Smooth muscle cell (in vitro differentiated cells): ENCODE measurements at regions not wholly inside any gene's neighbourhood (a gene's known extent, or its start where the extent isn't known, plus 50 kb on each side); places are given as distances from the start of the nearest gene placed in this dataset.

ENCODE experiments used
- DNase-seq: peaks from one replicate; lab custom pipeline; 2025; ENCODE audit not compliant: unreplicated experiment; lab: John Stamatoyannopoulos, UW
- H2AFZ ChIP-seq: fragments of 200-600 bp; sonication (generic); 2 replicates; pipeline ENCODE4 v1.6.0; 2016; ENCODE audit warnings: antibody characterized with exemption, low read depth, mild to moderate bottlenecking
- H3F3A ChIP-seq: fragments of 200-600 bp; sonication (generic); 2 replicates; pipeline ENCODE4 v1.6.0; 2017; ENCODE audit warnings: antibody characterized with exemption, low read depth
- H3K27ac ChIP-seq: fragments of 200-600 bp; sonication (generic); 2 replicates; pipeline ENCODE4 v1.5.1; 2016; ENCODE audit warnings: low read depth, mild to moderate bottlenecking
- H3K27me3 ChIP-seq: fragments of 200-600 bp; sonication (generic); 2 replicates; pipeline ENCODE4 v1.6.1; 2016; ENCODE audit warnings: low read depth, mild to moderate bottlenecking
- H3K36me3 ChIP-seq: fragments of 200-600 bp; sonication (generic); 2 replicates; pipeline ENCODE4 v1.5.1; 2016; ENCODE audit warnings: low read depth
- H3K4me1 ChIP-seq: fragments of 200-600 bp; sonication (generic); 2 replicates; pipeline ENCODE4 v1.5.1; 2016; ENCODE audit warnings: low read depth
- H3K4me2 ChIP-seq: fragments of 200-600 bp; sonication (generic); 2 replicates; pipeline ENCODE4 v1.6.0; 2016; ENCODE audit warnings: mild to moderate bottlenecking
- H3K4me3 ChIP-seq: fragments of 200-600 bp; sonication (generic); 2 replicates; pipeline ENCODE4 v1.5.1; 2016; ENCODE audit warnings: mild to moderate bottlenecking
- H3K79me2 ChIP-seq: fragments of 200-600 bp; sonication (generic); 2 replicates; pipeline ENCODE4 v1.6.0; 2016; ENCODE audit warnings: low read depth, mild to moderate bottlenecking
- H3K9ac ChIP-seq: fragments of 200-600 bp; sonication (generic); 2 replicates; pipeline ENCODE4 v1.6.0; 2016; ENCODE audit warnings: low read depth
- H3K9me3 ChIP-seq: fragments of 200-600 bp; sonication (generic); replicated peaks from 2 replicates; pipeline ENCODE4 v1.5.1; 2016; ENCODE audit warnings: low read depth
- H4K20me1 ChIP-seq: fragments of 200-600 bp; sonication (generic); 2 replicates; pipeline ENCODE4 v1.6.0; 2016; ENCODE audit warnings: low read depth
- WGBS: methylation state at CpG from one replicate; pipeline ENCODE4 v1.1.7; 2016; ENCODE audit warnings: low lambda C conversion rate; 5-methylcytosine and 5-hydroxymethylcytosine counted together
- TF ChIP-seq, protein P1 (sequence below): fragments of 200-600 bp; sonication (generic); IDR thresholded peaks from 2 replicates; pipeline ENCODE4 v1.5.1; 2017; ENCODE audit warnings: borderline replicate concordance, mild to moderate bottlenecking, antibody characterized with exemption; ENCODE audit not compliant: insufficient read depth, poor library complexity, severe bottlenecking

DNA sequence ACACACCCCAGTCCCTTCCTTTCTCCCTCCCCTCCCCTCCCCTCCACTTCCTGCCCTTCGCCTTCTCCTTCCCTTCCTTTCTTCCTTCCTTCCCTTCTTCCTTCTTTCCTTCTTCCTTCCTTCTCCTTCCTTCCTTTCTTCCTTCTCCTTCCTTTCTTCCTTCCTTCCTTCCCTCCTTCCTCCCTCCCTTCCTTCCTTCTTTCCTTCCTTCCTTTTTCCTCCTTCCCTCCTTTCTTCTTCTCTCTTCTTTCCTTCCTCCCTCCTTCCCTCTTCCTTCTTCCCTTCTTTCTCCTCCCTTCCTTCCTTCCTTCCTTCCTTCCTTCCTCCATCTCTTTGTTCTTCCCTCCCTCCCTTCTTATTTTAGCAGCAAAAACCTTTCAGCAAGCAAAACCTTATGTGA is 162.1 kb downstream of the EFNB1 start:
- H3K9me3 ChIP-seq, result no peaks in the 10 kb centered on the region
- H3K36me3 ChIP-seq, result no peaks in the 10 kb centered on the region
- H3K9ac ChIP-seq, result no peak overlapping the region
- no peaks in the 10 kb centered on the region for H3K4me1 ChIP-seq
- no peaks in the 10 kb centered on the region for H3F3A ChIP-seq
- TF ChIP-seq, protein P1, sequence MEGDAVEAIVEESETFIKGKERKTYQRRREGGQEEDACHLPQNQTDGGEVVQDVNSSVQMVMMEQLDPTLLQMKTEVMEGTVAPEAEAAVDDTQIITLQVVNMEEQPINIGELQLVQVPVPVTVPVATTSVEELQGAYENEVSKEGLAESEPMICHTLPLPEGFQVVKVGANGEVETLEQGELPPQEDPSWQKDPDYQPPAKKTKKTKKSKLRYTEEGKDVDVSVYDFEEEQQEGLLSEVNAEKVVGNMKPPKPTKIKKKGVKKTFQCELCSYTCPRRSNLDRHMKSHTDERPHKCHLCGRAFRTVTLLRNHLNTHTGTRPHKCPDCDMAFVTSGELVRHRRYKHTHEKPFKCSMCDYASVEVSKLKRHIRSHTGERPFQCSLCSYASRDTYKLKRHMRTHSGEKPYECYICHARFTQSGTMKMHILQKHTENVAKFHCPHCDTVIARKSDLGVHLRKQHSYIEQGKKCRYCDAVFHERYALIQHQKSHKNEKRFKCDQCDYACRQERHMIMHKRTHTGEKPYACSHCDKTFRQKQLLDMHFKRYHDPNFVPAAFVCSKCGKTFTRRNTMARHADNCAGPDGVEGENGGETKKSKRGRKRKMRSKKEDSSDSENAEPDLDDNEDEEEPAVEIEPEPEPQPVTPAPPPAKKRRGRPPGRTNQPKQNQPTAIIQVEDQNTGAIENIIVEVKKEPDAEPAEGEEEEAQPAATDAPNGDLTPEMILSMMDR, result no peak
- no peak overlapping the region for H3K4me3 ChIP-seq
- 36% methylated on average over 1 of the region's 1 CpG for WGBS
- no peaks in the 10 kb centered on the region for H3K79me2 ChIP-seq
- DNase-seq, result no peak
- no peak overlapping the region for H3K27ac ChIP-seq
- no peak overlapping the region for H3K4me2 ChIP-seq
- no peaks in the 10 kb centered on the region for H3K27me3 ChIP-seq
- no peak overlapping the region for H2AFZ ChIP-seq
- H4K20me1 ChIP-seq, result no peaks in the 10 kb centered on the region

DNA sequence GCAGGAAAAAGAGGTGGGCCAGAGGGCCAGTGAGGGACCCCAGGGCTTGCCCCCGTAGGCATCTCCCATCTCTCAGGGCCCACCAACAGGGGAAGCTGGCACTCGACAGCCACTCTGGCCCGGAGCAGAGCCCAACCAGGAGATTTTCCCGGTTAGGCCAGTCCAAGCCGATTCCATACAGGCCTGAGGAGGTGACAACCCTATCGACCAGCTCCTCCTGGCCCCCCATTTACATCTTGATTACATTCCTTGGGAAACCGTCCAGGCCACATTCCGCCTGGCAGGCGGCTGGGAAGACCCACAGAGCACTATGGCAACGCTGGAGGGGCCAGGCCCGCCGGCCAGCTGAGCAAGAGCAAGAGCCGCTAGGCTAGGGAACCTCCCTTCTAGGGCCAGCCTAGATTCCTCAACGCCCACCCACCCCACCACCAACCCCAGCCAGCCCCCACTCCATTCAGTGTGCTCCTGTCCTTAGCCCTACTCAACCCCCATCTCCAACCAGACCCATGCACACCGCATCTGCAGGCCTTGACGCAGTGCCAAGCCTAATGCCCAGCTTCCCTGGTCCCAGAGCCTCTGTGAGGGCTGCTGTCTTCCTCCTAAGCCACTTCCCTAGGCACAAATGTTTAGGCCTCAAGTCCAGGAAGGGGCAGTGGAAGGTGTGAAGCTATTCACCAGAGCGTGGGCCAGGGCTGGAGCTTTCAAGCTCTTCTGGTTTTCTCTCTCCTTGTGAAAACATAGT is 161.2 kb downstream of the EFNB1 start:
- 25% methylated on average over 15 of the region's 17 CpGs for WGBS
- no peaks in the 10 kb centered on the region for H3K27me3 ChIP-seq
- H3K9me3 ChIP-seq, result no peaks in the 10 kb centered on the region
- DNase-seq, result no peak
- TF ChIP-seq, protein P1, result no peak
- H2AFZ ChIP-seq, result no peak overlapping the region
- H4K20me1 ChIP-seq, result no peaks in the 10 kb centered on the region
- no peaks in the 10 kb centered on the region for H3K36me3 ChIP-seq
- no peaks in the 10 kb centered on the region for H3F3A ChIP-seq
- no peak overlapping the region for H3K4me3 ChIP-seq
- H3K4me1 ChIP-seq, result no peaks in the 10 kb centered on the region
- peak overlapping the region; percentile 3 for H3K27ac ChIP-seq
- H3K4me2 ChIP-seq, result no peak overlapping the region
- no peak overlapping the region for H3K9ac ChIP-seq
- no peaks in the 10 kb centered on the region for H3K79me2 ChIP-seq

DNA sequence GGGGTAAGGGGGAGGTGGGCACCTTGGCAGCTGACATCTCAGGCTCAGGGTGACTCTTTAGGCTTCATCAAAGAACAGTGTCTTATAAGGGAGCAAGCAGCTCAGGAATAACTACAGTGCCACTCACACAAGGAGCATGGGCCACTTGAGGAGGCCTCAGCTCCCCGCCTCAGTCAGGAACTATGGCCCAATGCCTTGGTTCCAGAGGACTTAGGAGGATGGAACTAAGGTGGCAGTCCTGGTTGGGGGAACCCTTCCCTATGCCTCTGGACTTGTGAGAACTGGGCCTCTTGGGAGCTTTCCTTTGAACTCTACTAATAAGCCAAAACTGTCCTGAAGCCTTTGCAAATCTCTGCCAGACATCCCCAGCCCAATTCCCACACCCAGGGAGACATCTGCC is 160.6 kb downstream of the EFNB1 start:
- Histone ChIP-seq H3K9me3 (no peaks in the 10 kb centered on the region), H3K27me3 (no peaks in the 10 kb centered on the region), H2AFZ (no peak overlapping the region), H3K36me3 (no peaks in the 10 kb centered on the region), H3F3A (no peaks in the 10 kb centered on the region), H3K9ac (no peak overlapping the region), H3K4me3 (no peak overlapping the region), H3K79me2 (no peaks in the 10 kb centered on the region), H3K27ac (no peak overlapping the region), H3K4me2 (no peak overlapping the region), H3K4me1 (no peaks in the 10 kb centered on the region), H4K20me1 (no peaks in the 10 kb centered on the region)
- TF ChIP-seq, protein P1, result no peak
- WGBS, result 100% methylated on average over 1 of the region's 1 CpG
- no peak for DNase-seq

DNA sequence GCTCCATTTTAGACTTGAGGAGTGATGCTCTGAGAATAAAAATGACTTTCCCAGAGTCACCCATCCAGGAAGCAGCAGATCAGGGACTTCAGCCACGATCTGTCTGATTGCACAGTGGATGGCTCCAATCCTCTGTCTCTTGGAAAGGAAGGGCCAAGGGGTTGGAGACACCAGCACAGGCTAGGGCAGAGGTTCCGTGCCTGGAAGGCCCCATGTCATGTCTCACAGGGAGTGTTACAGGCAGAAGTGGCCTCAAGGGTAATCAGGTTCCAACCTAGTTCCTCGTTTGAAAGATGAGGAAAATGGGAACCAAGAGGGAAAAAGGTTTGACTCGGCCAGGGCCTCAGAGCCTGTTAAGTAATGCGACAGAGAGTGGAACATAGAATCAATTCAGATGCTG is 160.0 kb downstream of the EFNB1 start:
- H3K9me3 ChIP-seq, result no peaks in the 10 kb centered on the region
- no peaks in the 10 kb centered on the region for H3K79me2 ChIP-seq
- WGBS, result 76% methylated on average over 5 of the region's 5 CpGs
- H3K27me3 ChIP-seq, result no peaks in the 10 kb centered on the region
- no peak overlapping the region for H3K9ac ChIP-seq
- no peaks in the 10 kb centered on the region for H3K4me1 ChIP-seq
- no peak overlapping the region for H3K4me2 ChIP-seq
- TF ChIP-seq, protein P1, result no peak
- no peaks in the 10 kb centered on the region for H3K36me3 ChIP-seq
- H4K20me1 ChIP-seq, result no peaks in the 10 kb centered on the region
- DNase-seq, result no peak
- no peak overlapping the region for H3K4me3 ChIP-seq
- H3K27ac ChIP-seq, result no peak overlapping the region
- H3F3A ChIP-seq, result no peaks in the 10 kb centered on the region
- no peak overlapping the region for H2AFZ ChIP-seq
